SKM-1 (cell line): ENCODE measurements at regions not wholly inside any gene's neighbourhood (a gene's known extent, or its start where the extent isn't known, plus 50 kb on each side); places are given as distances from the start of the nearest gene placed in this dataset.

Experiments used
- DNase-seq: peaks from one replicate; lab custom pipeline; 2025; ENCODE audit not compliant: unreplicated experiment; lab: John Stamatoyannopoulos, UW

GRCh38 chr13:99717959-99718674 is 216.8 kb downstream of the TM9SF2 start:
- DNase-seq, result no peak

DNA sequence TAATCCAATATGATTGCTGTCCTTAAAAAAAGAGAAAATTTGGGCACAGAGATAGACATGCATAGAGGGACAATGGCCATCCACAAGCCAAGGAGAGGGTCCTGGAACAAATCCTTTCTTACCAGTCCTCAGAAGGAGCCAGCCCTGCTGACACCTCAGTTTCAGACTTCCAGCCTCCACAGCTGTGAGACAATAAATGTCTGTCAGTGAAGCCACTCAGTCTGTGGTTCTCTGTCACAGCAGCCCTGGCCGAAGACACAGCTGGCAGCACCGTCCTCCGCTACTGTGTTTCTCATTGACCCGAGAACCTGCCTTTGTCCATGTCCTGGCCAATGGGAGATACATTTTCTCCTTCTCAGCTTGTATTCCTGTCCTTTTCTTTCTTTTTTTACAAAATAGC is 207.9 kb downstream of the TM9SF2 start:
- DNase-seq, result no peak

DNA sequence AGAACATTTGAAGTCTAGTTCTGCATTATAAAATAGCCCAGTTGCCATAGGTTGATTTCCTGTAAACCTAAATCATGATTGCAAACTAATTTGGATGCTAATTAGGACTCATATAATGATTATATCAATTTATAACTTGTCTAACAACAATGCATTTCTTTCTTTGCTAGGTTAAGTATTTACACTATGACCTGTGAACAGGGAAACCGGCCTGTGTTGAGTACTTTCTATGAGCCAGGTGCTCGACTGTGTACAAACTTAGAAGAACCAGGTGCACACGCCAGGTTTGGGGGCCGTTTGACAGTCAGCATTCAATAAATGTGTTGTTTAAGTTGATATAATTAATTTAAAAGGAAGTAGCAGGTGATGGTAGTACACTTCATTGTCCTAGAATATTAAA is 203.1 kb downstream of the TM9SF2 start:
- no peak for DNase-seq

DNA sequence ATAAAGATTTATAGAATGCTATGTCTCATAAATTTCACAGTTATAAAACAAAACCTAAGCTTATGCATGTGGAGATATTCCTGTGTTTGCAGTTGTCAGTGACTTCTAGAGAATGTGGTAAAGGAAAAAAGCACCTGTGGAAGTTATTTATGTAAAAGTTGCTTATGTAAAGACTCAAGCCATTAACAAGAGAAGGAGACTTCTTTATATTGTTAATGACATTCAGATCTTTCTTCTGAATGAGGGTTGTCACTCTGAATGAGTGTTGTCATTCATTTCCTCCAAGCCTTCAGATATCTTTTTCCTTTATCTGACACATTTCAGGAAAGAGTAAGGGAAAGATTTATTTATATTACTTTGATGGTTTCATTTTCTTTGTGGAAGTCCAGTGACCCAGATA is 202.6 kb downstream of the TM9SF2 start:
- no peak for DNase-seq

DNA sequence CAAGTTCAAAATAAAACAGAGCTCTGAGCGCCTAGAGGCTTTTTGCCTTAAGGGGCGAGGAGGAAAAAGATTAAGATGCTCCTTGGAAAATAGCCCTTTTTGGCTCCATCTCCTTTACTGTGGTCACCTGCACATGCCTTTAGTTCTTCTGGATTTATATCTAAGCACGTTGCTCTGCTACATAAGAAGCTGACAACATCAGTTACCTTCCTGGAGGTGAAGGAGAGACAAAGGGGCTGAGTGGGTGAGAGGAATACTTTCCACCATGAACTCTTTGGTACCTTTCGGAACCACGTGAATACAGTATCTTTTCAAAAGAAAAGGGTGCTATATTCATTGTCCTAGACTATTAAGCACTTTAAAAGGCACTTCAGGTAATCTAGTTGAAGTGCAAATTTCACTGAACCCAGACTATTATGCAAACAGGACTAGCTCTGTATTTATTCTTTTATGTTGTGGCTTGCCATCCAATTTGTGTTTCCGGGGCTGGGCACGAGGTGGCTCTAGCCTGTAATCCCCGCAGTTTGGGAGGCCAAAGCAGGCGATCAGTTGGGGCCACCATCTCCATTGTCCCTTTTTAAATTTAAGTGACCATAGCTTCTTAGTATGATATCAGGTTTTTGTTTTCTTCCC is 201.5 kb downstream of the TM9SF2 start:
- DNase-seq, result no peak

- no peak for DNase-seq
Observed at GRCh38 chr13:99700468-99700867, 199.2 kb downstream of the TM9SF2 start.

DNA sequence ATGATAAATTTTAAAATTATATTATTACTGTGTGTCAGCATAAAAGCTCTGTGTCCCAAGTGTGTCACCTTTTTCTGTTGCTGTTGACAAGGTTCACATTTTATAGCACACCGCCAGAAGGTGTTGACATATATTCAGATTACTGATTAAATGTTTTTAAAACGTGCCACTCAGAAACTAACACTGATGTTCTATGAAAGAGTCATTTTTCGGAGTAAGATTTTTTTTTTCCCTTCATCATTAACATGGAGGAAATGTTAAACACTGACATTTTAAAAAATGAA is 197.5 kb downstream of the TM9SF2 start:
- DNase-seq, result no peak

GRCh38 chr13:99698010-99698815 is 196.9 kb downstream of the TM9SF2 start:
- DNase-seq, result no peak

GRCh38 chr13:99695857-99696256 is 194.6 kb downstream of the TM9SF2 start:
- no peak for DNase-seq

- no peak for DNase-seq
Observed at GRCh38 chr13:99693852-99694611, 192.8 kb downstream of the TM9SF2 start.

DNA sequence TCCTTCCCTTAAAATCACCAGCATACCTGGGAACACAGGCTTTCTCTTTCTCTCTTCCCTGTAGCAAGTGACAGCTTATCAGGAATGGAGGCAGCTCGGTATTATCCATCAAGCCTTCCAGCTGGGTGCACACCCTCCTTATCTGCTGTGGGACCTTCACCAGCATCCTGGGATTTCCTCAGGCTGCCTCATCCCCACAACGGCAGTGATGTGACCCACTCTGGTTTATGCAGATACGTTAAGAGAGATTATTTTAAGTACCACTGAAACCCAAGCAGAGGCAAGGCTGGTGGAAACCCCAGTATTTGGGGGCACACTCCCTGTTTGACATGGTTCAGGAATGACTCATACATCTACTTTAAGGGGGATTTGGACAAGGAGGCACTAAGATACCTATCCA is 192.1 kb downstream of the TM9SF2 start:
- no peak for DNase-seq

DNA sequence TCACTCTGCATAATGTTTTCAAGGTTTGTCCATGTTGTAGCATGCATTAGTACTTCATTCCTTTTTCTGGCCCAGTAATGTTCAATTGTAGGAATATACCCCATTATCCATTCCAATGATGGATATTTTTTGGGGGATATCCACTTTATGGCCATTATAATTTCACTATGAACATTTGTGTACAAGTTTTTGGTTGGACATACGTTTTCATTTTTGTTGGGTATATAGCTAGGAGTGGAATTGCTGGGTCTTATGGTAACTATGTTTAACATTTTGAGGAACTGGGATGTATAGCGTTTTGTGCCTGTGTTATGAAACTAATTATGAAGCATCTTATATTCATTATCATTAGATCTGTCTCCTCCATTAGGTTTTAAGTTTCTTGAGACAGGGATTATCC is 191.6 kb downstream of the TM9SF2 start:
- no peak for DNase-seq

- no peak for DNase-seq
Observed at GRCh38 chr13:99691552-99691951, 190.3 kb downstream of the TM9SF2 start.

GRCh38 chr13:99690426-99691174 is 189.3 kb downstream of the TM9SF2 start:
- DNase-seq, result no peak

GRCh38 chr13:99689955-99690354 is 188.7 kb downstream of the TM9SF2 start:
- DNase-seq, result no peak

DNA sequence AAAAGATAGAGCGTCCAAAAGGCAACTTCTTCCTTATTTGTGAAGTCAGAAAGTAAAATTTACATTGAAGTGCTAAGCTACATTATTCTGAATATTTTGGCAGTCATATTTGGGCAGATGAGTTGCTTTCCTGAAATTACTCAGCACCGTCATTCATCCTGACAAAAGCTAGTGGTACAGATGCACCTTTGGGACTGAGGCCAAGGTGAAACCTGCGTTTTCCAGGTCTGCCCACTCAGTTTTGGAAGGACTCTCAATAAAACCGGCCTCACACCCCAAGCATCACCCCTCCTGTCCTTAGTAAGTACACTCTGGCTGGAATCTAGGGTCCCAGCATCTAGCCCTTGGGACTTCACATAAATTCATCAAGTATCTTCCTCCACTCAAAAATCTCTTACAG is 187.5 kb downstream of the TM9SF2 start:
- no peak for DNase-seq

GRCh38 chr13:99687723-99688397 is 186.6 kb downstream of the TM9SF2 start:
- DNase-seq, result no peak

DNA sequence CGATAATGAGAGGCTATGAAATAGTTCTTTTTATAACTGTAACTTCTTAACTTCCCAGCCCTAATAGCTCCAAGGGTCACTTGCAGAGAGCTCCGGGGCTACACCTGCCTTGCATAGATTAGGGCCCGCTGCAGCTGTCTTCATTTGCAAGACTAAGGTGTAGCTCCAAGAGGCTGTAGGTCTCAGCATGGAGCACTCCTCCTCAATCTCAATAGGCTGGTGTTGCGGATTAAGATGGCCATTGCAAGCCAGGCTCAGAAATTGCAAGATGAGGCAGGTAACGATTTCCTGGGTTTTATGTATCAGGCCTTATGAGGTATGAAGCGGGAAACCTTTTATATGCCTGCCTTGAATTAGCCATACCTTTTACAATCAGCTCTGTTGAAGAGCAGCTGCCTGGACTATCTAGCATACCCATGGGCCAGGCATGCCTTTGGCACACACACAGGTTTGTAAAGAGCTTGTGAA is 185.7 kb downstream of the TM9SF2 start:
- no peak for DNase-seq

- DNase-seq, result no peak
Observed at GRCh38 chr13:99686157-99686572, 184.9 kb downstream of the TM9SF2 start.

DNA sequence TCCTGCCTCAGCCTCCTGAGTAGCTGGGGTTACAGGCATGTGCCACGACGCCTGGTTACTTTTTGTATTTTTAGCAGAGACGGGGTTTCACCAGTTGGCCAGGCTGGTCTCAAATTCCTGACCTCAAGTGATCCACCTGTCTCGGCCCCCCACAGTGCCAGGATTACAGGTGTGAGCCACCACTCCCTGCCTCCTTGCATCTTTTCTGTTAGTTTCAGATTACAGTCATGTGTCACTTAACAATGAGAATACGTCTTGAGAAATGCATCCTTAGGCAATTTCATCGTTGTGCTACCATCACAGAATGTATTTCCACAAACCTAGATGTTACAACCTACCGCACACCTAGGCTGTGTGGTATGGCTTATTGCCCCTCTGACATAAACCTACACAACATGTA is 180.4 kb downstream of the TM9SF2 start:
- no peak for DNase-seq
